NCI-H510A treated with DMSO at 0.1 percent for 48 hours (cell line): ENCODE measurements at regions not wholly inside any gene's neighbourhood (a gene's known extent, or its start where the extent isn't known, plus 50 kb on each side); places are given as distances from the start of the nearest gene placed in this dataset.
A peak's percentile ranks its signal among the peaks of the same experiment; 100 is the strongest.

Experiments used
- DNase-seq: peaks from one replicate; lab custom pipeline; 2025; lab: John Stamatoyannopoulos, UW

DNA sequence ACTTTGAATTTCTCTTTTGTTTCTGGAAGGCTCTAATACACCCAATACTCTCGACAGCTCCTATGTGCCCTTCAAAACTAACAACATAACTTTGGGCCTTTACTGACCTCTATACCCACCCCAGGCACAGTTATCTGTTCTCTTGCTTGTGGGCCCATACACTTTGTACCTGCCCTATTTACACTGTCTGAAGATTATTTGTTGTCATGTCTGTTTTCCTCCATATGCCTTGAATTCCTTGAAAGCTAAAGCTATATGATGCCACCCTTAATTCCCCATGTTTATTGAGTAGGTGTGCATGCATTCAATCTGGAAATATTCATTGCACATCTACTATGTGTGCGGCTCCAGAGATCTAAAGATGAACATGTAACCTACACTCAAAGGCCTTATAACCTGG, 267.6 kb downstream of the PLPP3 start:
- no peak for DNase-seq

DNA sequence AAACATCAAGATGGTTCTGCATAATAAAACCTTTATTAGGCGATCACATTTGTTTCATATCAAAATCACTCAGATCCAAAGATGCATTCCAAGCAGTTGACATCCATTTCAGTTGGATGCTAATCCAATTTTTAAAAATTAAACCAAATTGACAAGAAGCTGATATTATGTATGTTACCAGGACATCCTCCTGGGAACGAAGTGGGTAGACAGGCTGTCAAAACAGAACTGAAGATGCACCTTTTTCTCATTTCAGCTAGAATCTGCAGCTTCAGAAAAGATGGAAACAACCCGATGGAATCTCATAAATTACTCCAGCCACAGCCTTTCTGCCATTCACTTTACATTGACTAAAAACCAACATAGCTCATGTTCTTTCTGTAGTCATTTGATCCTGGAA, 268.4 kb downstream of the PLPP3 start:
- DNase-seq, result no peak

DNA sequence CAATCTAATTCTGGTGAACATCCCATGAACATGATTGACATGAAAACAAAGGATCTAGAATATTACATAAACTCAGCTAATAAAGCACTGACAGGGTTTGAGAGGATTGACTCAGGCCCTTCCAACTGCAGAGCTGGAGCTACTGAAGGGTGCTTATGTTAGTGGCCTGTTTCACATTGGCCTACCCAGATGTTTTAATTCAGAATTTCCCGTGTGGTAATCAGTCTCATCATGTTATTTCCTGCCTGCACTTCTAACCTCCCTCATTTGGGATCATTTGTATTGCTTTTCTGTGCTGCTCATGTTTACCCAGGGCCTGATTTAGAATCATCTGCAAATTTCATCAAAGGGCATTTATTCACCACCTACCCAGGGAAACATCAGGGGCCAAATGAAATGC, 270.3 kb downstream of the PLPP3 start:
- no peak for DNase-seq

DNA sequence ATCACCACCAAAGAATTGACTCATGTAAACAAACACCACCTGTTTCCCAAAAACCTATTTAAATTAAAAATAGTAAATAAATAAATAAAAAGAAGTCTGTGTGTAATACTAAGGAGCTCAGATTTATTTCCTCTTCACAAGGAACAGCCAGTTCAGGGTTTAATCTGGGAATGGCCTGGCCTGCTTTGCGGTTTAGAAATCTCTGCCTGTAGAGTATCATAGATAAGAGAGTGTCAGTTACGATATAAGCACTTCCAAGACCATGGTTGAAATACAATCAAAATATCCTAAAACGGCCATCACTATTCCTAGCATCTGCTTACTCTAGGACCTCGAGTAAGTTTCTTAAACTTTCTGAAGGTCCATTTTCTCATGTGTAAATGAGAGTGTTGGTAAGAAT, 274.4 kb downstream of the PLPP3 start:
- DNase-seq, result no peak

DNA sequence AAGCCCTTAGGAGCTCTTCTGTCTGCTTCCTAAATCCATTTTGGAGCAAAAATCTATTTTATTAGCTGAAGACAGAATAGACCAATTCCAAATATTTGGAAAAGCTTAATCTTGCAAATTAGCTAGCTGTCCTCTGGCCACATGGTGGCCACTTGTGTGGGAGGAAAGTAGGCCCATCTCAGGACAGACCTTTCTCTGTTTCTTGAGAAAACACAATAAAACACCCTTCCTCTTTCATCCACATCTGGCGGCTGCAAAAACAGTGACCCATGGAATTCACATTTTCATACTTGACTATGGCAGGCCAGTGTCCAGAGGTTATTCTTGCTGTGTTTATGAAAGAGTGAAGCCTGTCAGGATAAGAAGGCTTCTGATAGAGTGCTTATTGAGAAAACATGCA, 275.6 kb downstream of the PLPP3 start:
- no peak for DNase-seq

DNA sequence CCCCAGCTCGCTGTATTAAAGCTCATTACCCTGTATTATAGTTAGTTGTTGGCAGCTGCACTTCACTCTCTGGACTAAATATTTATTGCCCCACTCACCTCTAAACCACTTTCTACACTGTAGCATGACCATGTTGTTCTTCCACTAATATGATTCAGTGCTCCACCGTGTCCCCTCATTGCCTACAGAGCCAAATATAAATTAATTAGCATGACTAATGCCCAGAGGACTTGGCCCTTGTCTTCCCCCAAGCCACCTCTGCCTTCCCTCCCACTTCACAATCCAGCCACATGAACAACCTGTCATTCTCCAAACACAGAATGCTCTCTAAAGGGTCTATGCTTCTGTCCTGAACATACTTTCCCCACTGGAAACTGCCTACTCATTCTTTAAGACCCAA, 276.5 kb downstream of the PLPP3 start:
- no peak for DNase-seq

DNA sequence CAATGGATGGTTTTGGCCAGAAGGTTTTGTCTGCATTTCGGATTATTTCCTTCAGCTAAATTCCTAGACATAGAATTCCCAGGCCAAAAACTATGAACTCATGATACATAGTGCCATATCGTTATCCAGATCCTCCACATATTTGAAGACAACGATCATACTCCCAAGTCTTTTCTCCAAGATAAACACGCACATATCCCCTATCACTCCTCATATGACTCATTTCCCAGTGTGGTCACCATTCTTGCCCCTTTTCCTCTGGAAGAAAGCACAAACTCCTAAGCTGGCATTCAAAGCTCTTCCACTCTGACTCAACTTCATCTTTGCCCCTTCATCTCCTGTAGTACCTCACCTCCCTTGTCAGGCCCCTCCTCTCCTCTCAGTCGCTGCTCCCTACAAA, 277.6 kb downstream of the PLPP3 start:
- no peak for DNase-seq

DNA sequence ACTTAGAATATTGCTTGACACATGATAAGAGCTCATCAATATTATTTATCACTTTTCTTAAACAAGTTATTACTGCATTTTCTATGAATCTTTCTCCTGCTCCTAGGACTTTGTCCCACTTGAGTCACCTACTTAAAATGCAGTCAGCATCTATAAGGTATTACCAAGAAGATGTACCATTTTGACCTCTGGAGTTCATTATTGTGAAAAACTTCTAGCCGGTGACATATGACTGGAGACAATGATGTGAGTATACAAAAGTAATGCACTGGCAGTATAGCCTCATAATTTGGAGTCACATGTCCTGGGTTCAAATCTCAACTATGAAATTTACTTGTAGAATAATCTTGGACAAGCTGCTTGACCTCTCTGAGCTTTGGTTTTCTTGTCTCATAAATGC, 278.5 kb downstream of the PLPP3 start:
- no peak for DNase-seq

DNA sequence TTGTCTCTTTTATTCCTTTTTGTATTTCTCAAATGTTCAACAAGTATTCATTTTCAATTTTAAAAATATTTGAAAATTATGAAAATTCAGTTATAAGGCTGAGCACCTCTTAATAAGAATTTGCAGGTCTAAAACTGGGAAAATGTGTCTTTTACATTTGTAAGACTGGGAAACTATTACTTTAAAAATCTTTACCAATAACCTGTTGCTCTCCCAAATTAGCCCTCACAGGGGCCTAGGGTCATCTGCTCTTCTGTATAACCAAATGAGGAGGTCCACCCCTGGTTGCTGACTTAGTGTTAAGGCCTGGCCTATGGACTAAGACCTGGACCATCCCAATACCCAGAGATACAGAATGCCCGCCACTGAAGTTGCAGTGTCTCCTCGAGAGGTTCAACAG, 280.5 kb downstream of the PLPP3 start:
- no peak for DNase-seq

DNA sequence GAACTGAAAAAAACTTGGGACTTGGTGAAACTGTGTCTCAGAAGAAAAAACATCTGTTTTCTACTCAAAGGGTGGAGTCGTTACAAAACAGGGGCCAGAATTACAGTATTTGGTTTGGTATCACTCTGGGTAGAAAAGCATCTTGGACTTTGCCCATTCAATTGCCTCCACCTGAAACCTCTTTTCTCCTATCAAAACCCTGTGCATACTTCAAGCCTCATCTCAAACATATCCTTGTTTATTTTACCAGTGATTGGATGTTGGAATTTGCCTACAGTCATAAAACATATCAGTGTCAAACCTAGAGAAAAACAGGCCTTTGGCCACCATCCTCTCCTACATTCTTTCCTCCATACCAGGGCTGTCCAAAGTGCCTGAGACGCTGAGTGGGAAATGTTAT, 281.5 kb downstream of the PLPP3 start:
- DNase-seq, result peak; percentile 20

DNA sequence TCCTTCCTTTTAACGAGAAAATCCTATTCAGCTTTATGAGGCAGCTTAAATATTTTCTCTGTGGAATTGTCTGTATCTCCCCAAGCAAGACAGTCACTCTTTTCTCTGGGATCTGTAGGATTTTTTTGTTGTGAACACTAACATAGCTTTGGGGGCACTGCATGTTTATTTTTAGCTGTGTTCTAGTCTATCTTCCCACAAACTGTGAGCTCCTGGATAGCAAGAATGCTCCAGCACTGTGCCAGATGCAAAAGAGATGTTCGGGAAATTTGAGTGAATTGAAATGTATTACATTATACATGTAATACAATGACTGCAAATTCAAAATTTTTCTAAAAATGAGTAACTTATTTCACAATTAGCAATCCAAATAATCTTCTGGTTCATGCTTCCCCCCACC, 282.2 kb downstream of the PLPP3 start:
- no peak for DNase-seq

DNA sequence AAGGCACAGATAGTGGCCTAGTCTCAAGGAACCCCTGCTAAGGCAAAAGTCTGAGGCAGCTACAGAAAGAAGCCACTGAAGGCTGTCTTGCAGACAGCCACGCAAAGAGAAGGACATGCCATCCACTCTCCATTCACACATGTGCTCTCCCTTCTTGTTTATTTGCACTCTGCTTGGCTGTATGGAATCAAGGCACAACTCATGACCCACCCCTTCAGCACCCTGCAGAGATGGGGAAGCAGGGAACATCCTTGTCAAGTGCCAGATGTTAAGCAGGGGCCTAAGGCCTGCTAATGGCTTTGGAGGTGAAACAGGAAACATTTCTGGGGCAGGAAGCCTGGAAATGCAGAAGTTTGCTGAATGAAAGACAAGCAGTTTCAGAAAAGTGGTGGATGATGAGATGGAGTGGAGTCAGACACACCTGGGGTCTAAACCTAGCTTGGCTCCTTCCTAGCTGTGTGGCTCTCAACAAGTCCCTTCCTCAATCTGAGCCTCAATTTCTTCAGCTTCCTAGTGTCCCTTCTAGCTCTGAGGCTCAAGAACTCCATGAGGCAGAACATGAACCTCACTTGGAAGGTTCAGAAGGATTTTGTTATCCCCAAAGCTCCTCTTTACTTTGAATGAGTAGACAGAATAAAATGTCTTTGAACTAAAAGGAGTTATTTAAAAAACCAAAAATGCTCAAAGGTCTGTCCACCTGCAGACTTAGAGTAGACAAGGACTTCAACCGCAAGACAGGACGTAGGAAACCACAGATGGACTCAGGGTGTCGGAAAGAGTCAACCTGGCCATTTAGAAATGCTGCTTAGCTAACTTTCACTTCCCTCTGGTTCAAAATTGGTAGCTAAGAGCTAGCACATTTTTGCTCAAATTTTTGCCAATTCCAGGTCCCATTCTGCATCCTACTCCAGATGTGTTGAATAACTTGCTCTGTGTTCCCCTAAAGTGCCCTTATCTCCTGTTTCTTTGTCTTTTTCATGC, 283.1 kb downstream of the PLPP3 start:
- peak; percentile 28 for DNase-seq

DNA sequence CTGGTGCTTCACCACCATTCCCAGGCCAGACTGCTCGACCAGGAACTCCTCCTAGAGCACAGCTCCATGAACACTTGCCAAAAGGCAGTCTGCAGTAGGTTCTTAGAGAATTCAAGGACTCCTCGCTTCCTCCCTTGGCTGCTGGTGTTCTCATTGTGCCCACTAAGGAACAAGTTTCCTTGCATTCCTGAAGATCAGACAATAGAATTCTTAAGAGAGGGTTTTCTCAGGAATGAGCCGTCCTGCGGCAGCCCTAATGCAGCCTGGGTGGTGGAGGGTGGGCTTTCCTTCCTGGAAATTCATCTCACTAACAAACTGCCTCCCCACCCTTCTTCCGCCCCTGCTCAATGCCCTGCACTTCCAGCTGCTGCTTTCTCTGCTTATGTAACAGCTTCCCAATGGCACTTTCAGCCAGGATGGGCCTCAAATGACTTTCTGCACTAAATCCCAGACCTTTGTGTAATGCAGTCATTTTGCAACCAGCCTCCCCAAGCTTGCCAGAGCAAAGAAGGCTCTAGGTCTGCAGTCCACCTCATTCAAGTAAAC, 287.9 kb downstream of the PLPP3 start:
- no peak for DNase-seq

DNA sequence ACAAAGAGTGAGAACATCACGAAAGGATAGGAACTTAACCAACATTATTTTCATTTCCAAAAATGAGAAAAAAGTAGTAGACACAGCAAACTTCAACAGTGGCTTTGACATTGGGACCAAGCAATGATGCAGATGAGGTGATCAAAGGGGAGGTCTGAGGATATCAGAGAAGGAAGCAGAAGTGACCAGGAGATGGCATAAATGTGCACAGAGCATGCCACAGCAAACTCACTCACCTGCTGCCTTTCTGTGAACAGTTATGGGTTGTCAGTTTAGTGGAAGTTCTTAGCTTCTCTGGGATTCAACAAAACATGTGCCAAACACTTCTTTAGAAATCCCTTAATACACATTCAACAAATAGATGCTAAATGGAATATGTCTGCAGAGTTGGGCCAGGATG, 290.1 kb downstream of the PLPP3 start:
- DNase-seq, result peak; percentile 15

DNA sequence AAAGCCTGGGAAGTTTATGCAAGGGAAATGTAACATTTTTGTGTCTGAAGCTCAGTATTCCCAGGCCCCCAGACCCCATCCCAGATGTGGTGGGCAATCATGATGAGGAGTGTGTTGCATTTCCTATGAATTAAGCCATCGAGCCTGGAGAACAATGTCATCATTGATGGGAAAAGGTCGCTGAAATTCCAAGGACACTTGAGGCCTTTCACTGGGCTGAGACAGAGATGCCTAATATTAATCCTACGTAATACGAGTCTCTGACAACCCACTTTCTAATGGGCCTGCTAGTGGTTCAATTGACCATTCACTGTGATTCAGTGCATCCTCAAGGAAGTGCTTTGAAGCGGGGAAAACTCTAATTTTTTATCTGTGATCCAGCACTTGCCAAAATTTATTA, 291.6 kb downstream of the PLPP3 start:
- DNase-seq, result no peak

DNA sequence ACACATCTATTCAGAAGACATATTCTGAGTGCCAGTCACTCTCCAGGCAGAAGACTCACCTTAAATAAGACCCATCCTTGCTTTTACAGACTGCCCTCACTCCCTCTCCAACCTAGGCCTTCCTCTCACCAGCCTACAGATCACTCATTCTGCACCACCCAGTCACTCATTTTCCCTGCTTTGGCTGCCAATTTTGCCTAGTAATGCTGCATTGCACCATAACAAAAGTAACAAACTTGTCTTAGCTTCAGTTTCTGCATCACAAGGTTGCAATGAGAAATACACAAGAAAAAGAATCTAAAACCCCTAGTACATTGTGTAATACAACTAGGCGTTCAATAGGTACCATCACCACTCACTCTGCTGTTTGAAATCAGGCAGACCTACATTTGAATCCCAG, 292.4 kb downstream of the PLPP3 start:
- no peak for DNase-seq

DNA sequence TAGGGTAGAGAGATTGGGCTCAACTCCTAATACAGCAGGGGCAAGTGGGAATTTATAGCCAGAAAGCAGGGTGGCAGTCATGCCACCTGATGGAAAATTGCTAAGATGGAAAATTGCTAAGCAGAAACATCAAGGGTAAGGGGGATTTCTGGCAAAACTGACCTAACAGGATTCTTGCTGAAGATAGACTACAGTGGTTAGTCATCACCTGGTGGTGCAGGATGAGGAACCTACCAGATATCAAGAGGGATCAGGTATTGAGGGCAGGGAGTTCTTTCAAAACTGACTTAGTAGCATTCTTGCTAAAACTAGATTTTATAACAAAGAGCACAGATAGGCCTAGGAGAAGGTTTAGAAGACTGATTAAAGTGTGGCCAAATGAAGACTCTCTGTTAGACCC, 292.9 kb downstream of the PLPP3 start:
- DNase-seq, result no peak

DNA sequence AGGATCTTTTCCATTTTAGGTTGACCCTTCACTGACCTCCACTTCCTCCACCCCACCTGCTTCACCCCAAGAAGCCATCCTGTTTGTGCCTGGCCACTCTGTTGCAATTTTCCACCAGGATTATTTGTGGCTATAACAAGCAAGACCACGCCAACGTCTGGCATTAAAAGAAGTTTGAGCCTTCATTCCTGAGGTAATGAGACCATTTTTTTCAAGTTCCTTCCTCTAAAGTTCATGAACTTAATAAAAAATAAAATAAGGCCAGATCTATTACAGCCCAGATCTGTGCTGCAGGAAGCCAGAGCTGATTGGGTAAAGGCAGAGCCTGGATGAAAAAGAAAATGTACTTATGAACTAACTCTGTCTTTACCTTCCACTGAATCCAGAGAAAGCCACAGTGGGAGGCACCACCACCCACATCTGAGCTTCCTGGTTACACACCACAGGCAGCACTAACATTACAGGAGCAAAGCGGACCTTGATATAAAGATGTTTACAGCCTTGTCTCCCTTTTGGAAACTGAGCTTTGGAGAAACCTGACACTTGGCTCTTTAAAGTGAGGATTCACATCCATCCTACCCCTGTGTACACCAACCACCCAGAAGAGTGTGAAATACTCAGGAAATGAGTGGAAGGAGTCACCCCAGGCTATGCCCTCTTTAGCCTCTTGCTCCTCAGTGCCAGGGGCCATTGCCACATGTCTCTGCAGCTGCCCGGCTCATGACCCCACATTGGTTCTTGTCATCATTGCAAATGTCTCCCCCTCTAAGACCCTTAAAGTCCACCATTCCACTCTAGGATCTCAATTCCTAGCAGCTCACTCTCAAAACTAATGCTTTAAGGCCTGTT, 293.6 kb downstream of the PLPP3 start:
- no peak for DNase-seq

DNA sequence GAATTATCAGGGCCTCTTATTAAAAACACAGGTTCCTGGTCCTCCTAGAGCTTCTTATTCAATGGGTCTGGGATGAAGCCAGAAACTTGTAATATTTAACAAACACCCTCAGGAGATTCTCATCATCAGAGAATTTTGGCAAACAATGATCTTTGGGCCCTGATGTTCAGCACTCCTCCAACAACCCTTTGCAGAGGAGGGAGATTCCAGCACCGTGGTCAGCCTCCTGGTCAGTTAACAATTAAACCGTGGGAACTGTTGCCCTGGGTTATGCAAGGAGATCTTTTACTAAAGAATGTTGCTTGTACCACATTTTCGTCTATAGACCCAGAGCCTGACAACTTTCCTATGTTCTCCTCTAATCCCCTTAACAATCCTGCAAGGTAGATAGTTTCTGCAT, 294.4 kb downstream of the PLPP3 start:
- no peak for DNase-seq

DNA sequence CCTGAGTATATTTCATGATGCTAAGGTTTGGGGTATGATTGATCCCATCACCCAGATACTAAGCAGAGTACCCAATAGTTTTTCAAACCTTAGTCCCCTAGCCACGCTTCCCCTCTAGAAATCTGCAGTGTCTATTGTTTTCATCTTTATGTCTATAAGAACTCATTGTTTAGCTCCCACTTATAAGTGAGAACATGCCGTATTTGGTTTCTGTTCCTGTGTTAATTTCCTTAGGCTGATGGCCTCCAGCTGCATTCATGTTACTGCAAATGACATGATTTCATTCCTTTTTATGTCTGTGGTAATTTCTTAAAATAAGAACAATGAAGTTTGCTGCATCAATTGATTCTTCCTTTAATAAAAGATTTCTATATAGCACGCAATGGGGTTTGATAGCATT, 301.3 kb downstream of the PLPP3 start:
- no peak for DNase-seq

DNA sequence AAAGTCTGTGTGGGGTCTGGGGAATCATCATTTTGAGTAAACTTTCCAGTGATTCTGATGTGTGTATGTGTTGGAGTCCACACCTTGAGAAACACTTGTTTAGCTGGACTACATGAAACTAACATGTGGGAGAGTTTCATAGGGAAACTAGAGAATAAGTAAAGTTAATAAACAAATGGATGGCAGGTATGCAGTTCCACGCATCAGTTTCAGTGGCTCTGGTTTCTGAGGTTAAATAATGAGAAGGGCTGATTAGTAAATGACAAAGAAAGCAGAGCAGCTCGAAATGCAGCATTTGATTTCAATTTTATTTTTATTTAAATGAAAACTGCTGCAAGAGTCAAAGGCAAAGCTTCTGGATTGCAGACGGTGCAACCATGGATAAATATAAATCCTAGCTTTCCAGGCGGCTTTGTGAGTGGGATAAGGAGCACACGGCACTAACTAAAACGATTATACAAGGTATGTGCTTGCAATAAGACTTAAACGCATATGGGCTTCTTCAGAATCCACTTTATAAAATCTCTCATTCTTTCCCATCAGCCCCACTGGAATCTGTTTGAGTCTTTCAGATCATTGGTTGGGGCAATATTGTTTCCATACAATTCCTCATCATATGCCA, 310.7 kb downstream of the PLPP3 start:
- no peak for DNase-seq

DNA sequence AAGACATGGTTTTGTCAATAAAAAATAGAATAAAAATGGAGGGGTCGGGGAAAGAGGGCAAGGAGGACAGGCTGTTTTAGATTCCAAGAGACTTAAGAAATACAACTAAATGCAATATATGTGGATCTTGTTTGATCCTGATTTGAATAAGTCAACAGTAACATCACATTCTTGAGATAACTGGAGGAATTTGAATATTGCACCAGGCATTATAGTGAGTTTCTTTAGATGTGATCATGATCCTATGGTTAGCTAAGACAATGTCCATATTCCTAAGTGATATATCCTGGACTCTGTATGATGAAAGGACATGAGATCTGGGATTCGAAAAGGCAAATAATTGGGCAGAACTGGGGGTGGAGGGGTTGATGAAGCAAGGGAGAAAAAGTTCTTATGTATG, 311.8 kb downstream of the PLPP3 start:
- DNase-seq, result no peak
